Erythroblast (primary cell): ENCODE measurements at regions not wholly inside any gene's neighbourhood (a gene's known extent, or its start where the extent isn't known, plus 50 kb on each side); places are given as distances from the start of the nearest gene placed in this dataset.

Experiments used
- GATA1 ChIP-seq: IDR thresholded peaks from 2 replicates; pipeline ENCODE4 v1.6.1; 2011; ENCODE audit warnings: low read depth, mild to moderate bottlenecking, control low read depth, low read length, moderate library complexity
- POLR2A ChIP-seq: IDR thresholded peaks from 2 replicates; pipeline ENCODE4 v1.6.1; 2011; ENCODE audit warnings: mild to moderate bottlenecking, low read length

DNA sequence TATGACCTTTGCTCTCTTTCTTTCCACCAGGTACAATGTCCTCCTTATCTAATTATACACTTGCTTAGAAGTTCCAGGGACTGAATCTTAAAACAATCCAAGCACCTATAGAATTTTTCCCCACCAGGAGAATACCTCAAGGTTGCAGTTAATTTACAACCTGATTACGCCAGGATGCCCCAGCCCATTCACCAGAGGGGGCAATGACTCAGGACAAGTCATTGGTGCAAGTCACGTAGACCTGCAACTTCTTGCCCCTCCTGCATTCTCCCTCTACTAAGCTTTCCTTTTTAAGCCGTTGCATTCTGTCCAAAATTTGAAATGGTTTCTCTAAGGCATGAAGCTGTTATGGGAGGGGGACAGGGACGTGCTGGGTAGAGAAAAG, 111.1 kb upstream of the SCAF11 start:
- no peak for TF ChIP-seq POLR2A
- no peak for TF ChIP-seq GATA1
